Natural killer cell (primary cell): ENCODE measurements at regions not wholly inside any gene's neighbourhood (a gene's known extent, or its start where the extent isn't known, plus 50 kb on each side); places are given as distances from the start of the nearest gene placed in this dataset.

Source experiments
- ATAC-seq, 3 donors: fragments of 150-1000 bp in 2 of 3; fragments of 200-7000 bp in 1 of 3; cut with Tn5 transposase; 1 replicate in 1 of 3; 2 replicates in 2 of 3; pipeline ENCODE4 v1.10.0; 2021; ENCODE audit warnings: mild to moderate bottlenecking in 2 of 3, moderate library complexity in 2 of 3
- DNase-seq, 2 donors: peaks; one replicate each; pipeline versions ENCODE4 v3.0.0 to v3.0.0-alpha.2; 2013 to 2021; ENCODE audit warnings: mixed read lengths in 1 of 2
- H3K27ac ChIP-seq: one replicate; pipeline ENCODE4 v1.5.1; 2013; ENCODE audit warnings: mild to moderate bottlenecking, low read length
- H3K27me3 ChIP-seq: one replicate; pipeline ENCODE4 v1.6.1; 2013; ENCODE audit warnings: low read length; ENCODE audit not compliant: control insufficient read depth, insufficient read depth
- H3K36me3 ChIP-seq: one replicate; pipeline ENCODE4 v1.6.1; 2013; ENCODE audit warnings: low read length; ENCODE audit not compliant: control insufficient read depth, insufficient read depth
- H3K4me1 ChIP-seq: one replicate; pipeline ENCODE4 v1.6.1; 2013; ENCODE audit warnings: low read length; ENCODE audit not compliant: control insufficient read depth, insufficient read depth
- H3K4me3 ChIP-seq: one replicate; pipeline ENCODE4 v1.5.1; 2013; ENCODE audit warnings: low read length
- H3K9me3 ChIP-seq: one replicate; pipeline ENCODE4 v1.6.1; 2013; ENCODE audit warnings: low read length; ENCODE audit not compliant: control insufficient read depth, insufficient read depth
- H3K27ac Mint-ChIP-seq, 2 donors: one replicate each; pipeline ENCODE4 v1.8.0; 2022; ENCODE audit warnings: mild to moderate bottlenecking in 2 of 2, mixed read lengths in 2 of 2, moderate library complexity in 1 of 2
- H3K27me3 Mint-ChIP-seq, 2 donors: one replicate each; pipeline ENCODE4 v1.8.0; 2022; ENCODE audit warnings: low read depth in 2 of 2, mixed read lengths in 2 of 2
- H3K36me3 Mint-ChIP-seq: one replicate; pipeline ENCODE4 v1.8.0; 2022; ENCODE audit warnings: mixed read lengths
- H3K4me1 Mint-ChIP-seq, 2 donors: one replicate each; pipeline ENCODE4 v1.8.0; 2022; ENCODE audit warnings: mixed read lengths in 2 of 2
- H3K4me3 Mint-ChIP-seq: one replicate; pipeline ENCODE4 v1.8.0; 2022; ENCODE audit warnings: mild to moderate bottlenecking, moderate library complexity, mixed read lengths
- H3K9me3 Mint-ChIP-seq, 2 donors: one replicate each; pipeline ENCODE4 v1.8.0; 2022; ENCODE audit warnings: mixed read lengths in 2 of 2
- CTCF ChIP-seq: fragments of 200-600 bp; IDR thresholded peaks from one replicate; pipeline ENCODE4 v1.8.0; 2022; ENCODE audit warnings: antibody characterized with exemption
- WGBS: methylation state at CpG from one replicate; pipeline ENCODE4 v1.1.7; 2013; ENCODE audit warnings: missing lambda C conversion rate; ENCODE audit not compliant: insufficient coverage; 5-methylcytosine and 5-hydroxymethylcytosine counted together
- intact Hi-C: fragments of 100-400 bp; cut with micrococcal nuclease; formaldehyde crosslinking; loops from one replicate; pipeline ENCODE4 v1.14.2; 2022

GRCh38 chr9:100774962-100775361 is 197.1 kb downstream of the CAVIN4 start:
- H3K36me3 Mint-ChIP-seq, result no peaks in the 10 kb centered on the region
- no peak overlapping the region for H3K27ac ChIP-seq
- no peak overlapping the region for H3K27ac Mint-ChIP-seq
- no peaks in the 10 kb centered on the region for H3K9me3 ChIP-seq
- H3K9me3 Mint-ChIP-seq, result peaks cover 4 to 9% of the 10 kb centered on the region in 2 donors
- no peak for TF ChIP-seq CTCF
- H3K4me1 Mint-ChIP-seq, result no peaks in the 10 kb centered on the region
- H3K4me3 Mint-ChIP-seq, result no peak overlapping the region
- H3K36me3 ChIP-seq, result no peaks in the 10 kb centered on the region
- DNase-seq, result no peak
- ATAC-seq, result no peak
- intact Hi-C loops, result no loop called here
- no peaks in the 10 kb centered on the region for H3K4me1 ChIP-seq
- H3K27me3 ChIP-seq, result no peaks in the 10 kb centered on the region
- no peaks in the 10 kb centered on the region for H3K27me3 Mint-ChIP-seq
- 20% methylated on average over 1 of the region's 1 CpG for WGBS
- no peak overlapping the region for H3K4me3 ChIP-seq

- peaks cover 4 to 9% of the 10 kb centered on the region in 2 donors for H3K9me3 Mint-ChIP-seq
- Histone ChIP-seq H3K9me3 (no peaks in the 10 kb centered on the region), H3K4me3 (no peak overlapping the region), H3K4me1 (no peaks in the 10 kb centered on the region), H3K27me3 (no peaks in the 10 kb centered on the region), H3K36me3 (no peaks in the 10 kb centered on the region), H3K27ac (no peak overlapping the region)
- no peak for TF ChIP-seq CTCF
- intact Hi-C loops, result no loop called here
- no peaks in the 10 kb centered on the region for H3K36me3 Mint-ChIP-seq
- no peaks in the 10 kb centered on the region for H3K27me3 Mint-ChIP-seq
- DNase-seq (no peak), ATAC-seq (no peak)
- H3K4me3 Mint-ChIP-seq, result no peak overlapping the region
- no peaks in the 10 kb centered on the region for H3K4me1 Mint-ChIP-seq
- no peak overlapping the region for H3K27ac Mint-ChIP-seq
- no CpG with 5 or more reads among the region's 1 CpG for WGBS
These were observed 198.0 kb downstream of the CAVIN4 start for GRCh38 chr9:100775912-100776311.

- DNase-seq (no peak), ATAC-seq (no peak)
- Histone ChIP-seq H3K27me3 (no peaks in the 10 kb centered on the region), H3K36me3 (no peaks in the 10 kb centered on the region), H3K4me1 (no peaks in the 10 kb centered on the region), H3K9me3 (no peaks in the 10 kb centered on the region), H3K27ac (no peak overlapping the region), H3K4me3 (no peak overlapping the region)
- WGBS, result 89% methylated on average over 1 of the region's 1 CpG
- peaks cover 6 to 12% of the 10 kb centered on the region in 2 donors for H3K9me3 Mint-ChIP-seq
- no peak overlapping the region for H3K4me3 Mint-ChIP-seq
- no peak overlapping the region for H3K27ac Mint-ChIP-seq
- no peaks in the 10 kb centered on the region for H3K36me3 Mint-ChIP-seq
- no peak for TF ChIP-seq CTCF
- intact Hi-C loops, result no loop called here
- no peaks in the 10 kb centered on the region for H3K4me1 Mint-ChIP-seq
- H3K27me3 Mint-ChIP-seq, result no peaks in the 10 kb centered on the region
These were observed 206.9 kb downstream of the CAVIN4 start for GRCh38 chr9:100784755-100785154.

GRCh38 chr9:100785946-100786345 is 208.1 kb downstream of the CAVIN4 start:
- no peaks in the 10 kb centered on the region for H3K4me1 ChIP-seq
- intact Hi-C loops, result no loop called here

More at GRCh38 chr9:100785946-100786345, 208.1 kb downstream of the CAVIN4 start:
- H3K9me3 ChIP-seq, result no peaks in the 10 kb centered on the region
- no peak overlapping the region for H3K27ac ChIP-seq
- no peaks in the 10 kb centered on the region for H3K27me3 ChIP-seq
- H3K4me3 ChIP-seq, result no peak overlapping the region
- H3K27me3 Mint-ChIP-seq, result no peaks in the 10 kb centered on the region
- 85% methylated on average over 1 of the region's 1 CpG for WGBS
- H3K9me3 Mint-ChIP-seq, result peaks cover 6 to 12% of the 10 kb centered on the region in 2 donors
- TF ChIP-seq CTCF, result no peak
- H3K27ac Mint-ChIP-seq, result no peak overlapping the region
- no peaks in the 10 kb centered on the region for H3K4me1 Mint-ChIP-seq
- ATAC-seq (no peak), DNase-seq (no peak)
- no peaks in the 10 kb centered on the region for H3K36me3 ChIP-seq
- H3K36me3 Mint-ChIP-seq, result no peaks in the 10 kb centered on the region
- no peak overlapping the region for H3K4me3 Mint-ChIP-seq
